ENCODE measurements at regions not wholly inside any gene's neighbourhood (a gene's known extent, or its start where the extent isn't known, plus 50 kb on each side); places are given as distances from the start of the nearest gene placed in this dataset.

GRCh38 chr10:8911032-8911431 lies 856.5 kb downstream of the GATA3 start:
- TF ChIP-seq CTCF (IDR thresholded peaks at IDR 0.05) (no peak), EP300 (IDR thresholded peaks at IDR 0.05) (no peak), POLR2A (IDR thresholded peaks at IDR 0.05) (no peak)
